Endodermal cell (in vitro differentiated cells): ENCODE measurements at regions not wholly inside any gene's neighbourhood (a gene's known extent, or its start where the extent isn't known, plus 50 kb on each side); places are given as distances from the start of the nearest gene placed in this dataset.

Experiments
- DNase-seq: peaks from one replicate; pipeline ENCODE4 v3.0.0-alpha.2; 2017
- H3K27ac ChIP-seq: 2 replicates; pipeline ENCODE4 v1.5.1; 2013; ENCODE audit warnings: mild to moderate bottlenecking, low read depth, low read length, moderate library complexity
- H3K27me3 ChIP-seq: 2 replicates; pipeline ENCODE4 v1.6.1; 2013; ENCODE audit warnings: mild to moderate bottlenecking, low read length, moderate library complexity; ENCODE audit not compliant: insufficient read depth, control insufficient read depth, poor library complexity, severe bottlenecking
- H3K36me3 ChIP-seq: 2 replicates; pipeline ENCODE4 v1.7.0; 2013; ENCODE audit warnings: mild to moderate bottlenecking, low read length, moderate library complexity; ENCODE audit not compliant: control insufficient read depth, insufficient read depth
- H3K4me1 ChIP-seq: one replicate; pipeline ENCODE4 v1.7.0; 2013; ENCODE audit warnings: low read length; ENCODE audit not compliant: control insufficient read depth, insufficient read depth
- H3K4me3 ChIP-seq: 2 replicates; pipeline ENCODE4 v1.5.1; 2013; ENCODE audit warnings: mild to moderate bottlenecking, low read length, moderate library complexity
- H3K9ac ChIP-seq: 2 replicates; pipeline ENCODE4 v1.6.1; 2013; ENCODE audit warnings: mild to moderate bottlenecking, low read length, moderate library complexity; ENCODE audit not compliant: poor library complexity, severe bottlenecking; ENCODE audit errors: extremely low read depth
- H3K9me3 ChIP-seq: 2 replicates; pipeline ENCODE4 v1.6.1; 2013; ENCODE audit warnings: mild to moderate bottlenecking, low read length, moderate library complexity; ENCODE audit not compliant: control insufficient read depth
- H3K27ac Mint-ChIP-seq: 2 replicates; pipeline ENCODE4 v1.8.0; 2020; ENCODE audit warnings: mixed read lengths
- H3K27me3 Mint-ChIP-seq: 2 replicates; pipeline ENCODE4 v1.8.0; 2021; ENCODE audit warnings: mild to moderate bottlenecking, mixed read lengths; ENCODE audit not compliant: insufficient read depth
- H3K36me3 Mint-ChIP-seq: 2 replicates; pipeline ENCODE4 v1.8.0; 2020; ENCODE audit warnings: low read depth, mixed read lengths
- H3K4me1 Mint-ChIP-seq: 2 replicates; pipeline ENCODE4 v1.8.0; 2020; ENCODE audit warnings: mixed read lengths
- H3K4me3 Mint-ChIP-seq: 2 replicates; pipeline ENCODE4 v1.8.0; 2020; ENCODE audit warnings: mild to moderate bottlenecking, moderate library complexity, mixed read lengths
- H3K9me3 Mint-ChIP-seq: 2 replicates; pipeline ENCODE4 v1.8.0; 2020; ENCODE audit warnings: mild to moderate bottlenecking, mixed read lengths
- CTCF ChIP-seq: fragments of 200-600 bp; sonication (generic); conservative IDR thresholded peaks from 2 replicates; pipeline ENCODE4 v1.5.0; 2021; ENCODE audit warnings: antibody characterized with exemption, mild to moderate bottlenecking
- WGBS, 2 experiments: methylation state at CpG; one replicate each; pipeline versions ENCODE4 v1.1.5 to v1.1.7; 2013; ENCODE audit warnings: missing lambda C conversion rate in 2 of 2, mixed read lengths in 1 of 2; ENCODE audit not compliant: insufficient coverage in 1 of 2, insufficient read length in 1 of 2; 5-methylcytosine and 5-hydroxymethylcytosine counted together

- Histone ChIP-seq H3K4me1 (no peaks in the 10 kb centered on the region), H3K27me3 (no peaks in the 10 kb centered on the region), H3K27ac (no peak overlapping the region), H3K4me3 (no peak overlapping the region), H3K9ac (no peak overlapping the region), H3K36me3 (no peaks in the 10 kb centered on the region), H3K9me3 (peaks cover 19% of the 10 kb centered on the region)
- WGBS, 2 experiments, result 88 to 93% methylated on average over 3 to 4 of the region's 4 CpGs
- Mint-ChIP-seq H3K9me3 (peaks cover 28% of the 10 kb centered on the region), H3K4me1 (no peaks in the 10 kb centered on the region), H3K4me3 (no peak overlapping the region), H3K27ac (no peak overlapping the region), H3K27me3 (peaks cover 3% of the 10 kb centered on the region), H3K36me3 (no peaks in the 10 kb centered on the region)
- no peak for DNase-seq
- TF ChIP-seq CTCF, result no peak
Measured at GRCh38 chr20:17797579-17797978, 97.8 kb downstream of the BANF2 start.

- no peak overlapping the region for H3K9ac ChIP-seq
- DNase-seq, result no peak
- H3K4me3 Mint-ChIP-seq, result no peak overlapping the region
- peaks cover 27% of the 10 kb centered on the region for H3K9me3 Mint-ChIP-seq
- H3K27me3 ChIP-seq, result no peaks in the 10 kb centered on the region
- H3K4me1 Mint-ChIP-seq, result no peaks in the 10 kb centered on the region
- no peaks in the 10 kb centered on the region for H3K4me1 ChIP-seq
- no peaks in the 10 kb centered on the region for H3K36me3 Mint-ChIP-seq
- TF ChIP-seq CTCF, result no peak
- 62% methylated on average over 3 of the region's 3 CpGs; no CpG with 5 or more reads in 1 of the 2 experiments for WGBS, 2 experiments
- H3K36me3 ChIP-seq, result no peaks in the 10 kb centered on the region
- no peak overlapping the region for H3K4me3 ChIP-seq
- H3K9me3 ChIP-seq, result peaks cover 16% of the 10 kb centered on the region
- no peak overlapping the region for H3K27ac ChIP-seq
- H3K27me3 Mint-ChIP-seq, result peaks cover 3% of the 10 kb centered on the region
- no peak overlapping the region for H3K27ac Mint-ChIP-seq
Measured at GRCh38 chr20:17797161-17797560, 97.4 kb downstream of the BANF2 start.

GRCh38 chr20:17796091-17796563 is 96.4 kb downstream of the BANF2 start:
- H3K4me3 ChIP-seq, result no peak overlapping the region
- WGBS, 2 experiments, result 82 to 87% methylated on average over 2 of the region's 2 CpGs
- no peaks in the 10 kb centered on the region for H3K27me3 ChIP-seq
- Mint-ChIP-seq H3K27me3 (peaks cover 3% of the 10 kb centered on the region), H3K4me1 (peaks cover 2% of the 10 kb centered on the region), H3K27ac (no peak overlapping the region), H3K36me3 (no peaks in the 10 kb centered on the region), H3K9me3 (peaks cover 17% of the 10 kb centered on the region), H3K4me3 (no peak overlapping the region)
- H3K9ac ChIP-seq, result no peak overlapping the region
- no peak overlapping the region for H3K27ac ChIP-seq
- DNase-seq, result no peak
- H3K9me3 ChIP-seq, result peaks cover 8% of the 10 kb centered on the region
- H3K4me1 ChIP-seq, result no peaks in the 10 kb centered on the region
- H3K36me3 ChIP-seq, result no peaks in the 10 kb centered on the region
- TF ChIP-seq CTCF, result no peak
